ENCODE measurements at regions not wholly inside any gene's neighbourhood (a gene's known extent, or its start where the extent isn't known, plus 50 kb on each side); places are given as distances from the start of the nearest gene placed in this dataset.

GRCh38 chr22:45093609-45094008, 70.1 kb upstream of the NUP50 start:
- no peak overlapping the region for H2AFZ ChIP-seq (replicated peaks)
- Mint-ChIP-seq H3K4me1 (peaks cover 5% of the 10 kb centered on the region), H3K9me3 (peaks cover 3% of the 10 kb centered on the region), H3K27me3 (ENCODE audit: insufficient read depth, low read depth) (peaks cover 6% of the 10 kb centered on the region), H3K4me3 (no peak overlapping the region), H3K36me3 (no peaks in the 10 kb centered on the region), H3K27ac (no peak overlapping the region)
- TF ChIP-seq EZH2 (IDR thresholded peaks at IDR 0.05): no peak
- no peak for TF ChIP-seq CTCF (IDR thresholded peaks at IDR 0.05)
- no peak for TF ChIP-seq EZH2phosphoT487 (IDR thresholded peaks at IDR 0.05)
- H3K9ac ChIP-seq: no peak overlapping the region
- no peak overlapping the region for H3K27ac ChIP-seq
- no peaks in the 10 kb centered on the region for H3K36me3 ChIP-seq
- no peaks in the 10 kb centered on the region for H4K20me1 ChIP-seq (ENCODE audit: low read depth)
- no peak overlapping the region for H3K4me2 ChIP-seq
- DNase-seq (ENCODE audit: low spot score): no peak
- no peaks in the 10 kb centered on the region for H3K27me3 ChIP-seq
- H3K79me2 ChIP-seq (ENCODE audit: low read depth): no peaks in the 10 kb centered on the region
- H3K4me1 ChIP-seq: no peaks in the 10 kb centered on the region
- H3K9me3 ChIP-seq (ENCODE audit: low read depth): no peaks in the 10 kb centered on the region
- H3F3A ChIP-seq (ENCODE audit: low read depth): peaks cover 11% of the 10 kb centered on the region
- no peak overlapping the region for H3K4me3 ChIP-seq

GRCh38 chr22:45094081-45094720, 69.5 kb upstream of the NUP50 start:
- Mint-ChIP-seq H3K4me1 (peaks cover 5% of the 10 kb centered on the region), H3K36me3 (no peaks in the 10 kb centered on the region), H3K27me3 (ENCODE audit: insufficient read depth, low read depth) (peaks cover 6% of the 10 kb centered on the region), H3K27ac (peak overlapping the region; percentile 8), H3K9me3 (peaks cover 3% of the 10 kb centered on the region), H3K4me3 (no peak overlapping the region)
- H3K27me3 ChIP-seq: no peaks in the 10 kb centered on the region
- H3K36me3 ChIP-seq: no peaks in the 10 kb centered on the region
- no peaks in the 10 kb centered on the region for H3K9me3 ChIP-seq (ENCODE audit: low read depth)
- no peak overlapping the region for H3K4me2 ChIP-seq
- peaks cover 11% of the 10 kb centered on the region for H3F3A ChIP-seq (ENCODE audit: low read depth)
- H4K20me1 ChIP-seq (ENCODE audit: low read depth): no peaks in the 10 kb centered on the region
- H3K9ac ChIP-seq: no peak overlapping the region
- no peak overlapping the region for H3K4me3 ChIP-seq
- no peaks in the 10 kb centered on the region for H3K79me2 ChIP-seq (ENCODE audit: low read depth)
- H3K4me1 ChIP-seq: no peaks in the 10 kb centered on the region
- TF ChIP-seq EZH2phosphoT487 (IDR thresholded peaks at IDR 0.05) (no peak), EZH2 (IDR thresholded peaks at IDR 0.05) (no peak)
- DNase-seq (ENCODE audit: low spot score): no peak
- no peak overlapping the region for H3K27ac ChIP-seq
- no peak overlapping the region for H2AFZ ChIP-seq (replicated peaks)

- no peaks in the 10 kb centered on the region for H4K20me1 ChIP-seq (ENCODE audit: low read depth)
- no peak overlapping the region for H3K4me3 ChIP-seq
- peaks cover 3% of the 10 kb centered on the region for H3K9me3 Mint-ChIP-seq
- H3K36me3 Mint-ChIP-seq: no peaks in the 10 kb centered on the region
- peaks cover 5% of the 10 kb centered on the region for H3K4me1 Mint-ChIP-seq
- peaks cover 6% of the 10 kb centered on the region for H3K27me3 Mint-ChIP-seq (ENCODE audit: insufficient read depth, low read depth)
- no peak overlapping the region for H3K4me3 Mint-ChIP-seq
- H3F3A ChIP-seq (ENCODE audit: low read depth): peaks cover 11% of the 10 kb centered on the region
- no peak overlapping the region for H3K4me2 ChIP-seq
- no peaks in the 10 kb centered on the region for H3K79me2 ChIP-seq (ENCODE audit: low read depth)
- no peaks in the 10 kb centered on the region for H3K36me3 ChIP-seq
- no peaks in the 10 kb centered on the region for H3K4me1 ChIP-seq
- no peak overlapping the region for H2AFZ ChIP-seq (replicated peaks)
- H3K27me3 ChIP-seq: no peaks in the 10 kb centered on the region
- TF ChIP-seq EZH2phosphoT487 (IDR thresholded peaks at IDR 0.05) (no peak), CTCF (IDR thresholded peaks at IDR 0.05) (no peak), EZH2 (IDR thresholded peaks at IDR 0.05) (no peak)
- no peak for DNase-seq (ENCODE audit: low spot score)
- H3K9ac ChIP-seq: no peak overlapping the region
- no peaks in the 10 kb centered on the region for H3K9me3 ChIP-seq (ENCODE audit: low read depth)
- H3K27ac Mint-ChIP-seq: no peak overlapping the region
- H3K27ac ChIP-seq: no peak overlapping the region
Observed at GRCh38 chr22:45094825-45095224, 68.9 kb upstream of the NUP50 start.

- H4K20me1 ChIP-seq (ENCODE audit: low read depth): no peaks in the 10 kb centered on the region
- H3K27me3 ChIP-seq: no peaks in the 10 kb centered on the region
- no peak overlapping the region for H3K27ac ChIP-seq
- H3K27me3 Mint-ChIP-seq (ENCODE audit: insufficient read depth, low read depth): peaks cover 6% of the 10 kb centered on the region
- H3F3A ChIP-seq (ENCODE audit: low read depth): peaks cover 4% of the 10 kb centered on the region
- H3K4me3 Mint-ChIP-seq: no peak overlapping the region
- no peak overlapping the region for H3K4me2 ChIP-seq
- no peaks in the 10 kb centered on the region for H3K4me1 Mint-ChIP-seq
- no peak overlapping the region for H2AFZ ChIP-seq (replicated peaks)
- no peaks in the 10 kb centered on the region for H3K4me1 ChIP-seq
- DNase-seq (ENCODE audit: low spot score): peak; percentile 80
- peaks cover 3% of the 10 kb centered on the region for H3K9me3 Mint-ChIP-seq
- no peaks in the 10 kb centered on the region for H3K36me3 Mint-ChIP-seq
- no peaks in the 10 kb centered on the region for H3K79me2 ChIP-seq (ENCODE audit: low read depth)
- no peaks in the 10 kb centered on the region for H3K36me3 ChIP-seq
- no peak overlapping the region for H3K4me3 ChIP-seq
- H3K27ac Mint-ChIP-seq: no peak overlapping the region
- peak; percentile 89 for TF ChIP-seq CTCF (IDR thresholded peaks at IDR 0.05)
- no peak for TF ChIP-seq EZH2phosphoT487 (IDR thresholded peaks at IDR 0.05)
- no peaks in the 10 kb centered on the region for H3K9me3 ChIP-seq (ENCODE audit: low read depth)
- H3K9ac ChIP-seq: no peak overlapping the region
Observed at GRCh38 chr22:45096256-45096907, 67.3 kb upstream of the NUP50 start.
